Lower leg skin (tissue), 4 donors: ENCODE measurements at regions not wholly inside any gene's neighbourhood (a gene's known extent, or its start where the extent isn't known, plus 50 kb on each side); places are given as distances from the start of the nearest gene placed in this dataset.

Experiments
- DNase-seq, 2 donors: peaks; one replicate each; pipeline ENCODE4 v3.0.0-alpha.2; 2019; ENCODE audit warnings: low spot score in 2 of 2
- H3K4me3 ChIP-seq: fragments of 200-600 bp; sonication (generic); 2 replicates; pipeline ENCODE4 v1.5.1; 2017; ENCODE audit warnings: mild to moderate bottlenecking, low read depth; ENCODE audit not compliant: poor library complexity, severe bottlenecking
- POLR2A ChIP-seq, 2 donors: fragments of 450-650 bp; IDR thresholded peaks; one replicate each; pipeline ENCODE4 v1.6.1; 2016 to 2017; ENCODE audit warnings: antibody characterized with exemption in 2 of 2, mild to moderate bottlenecking in 1 of 2, moderate library complexity in 1 of 2
- WGBS, 2 donors: methylation state at CpG; one replicate each; pipeline ENCODE4 v1.1.5; 2018; 5-methylcytosine and 5-hydroxymethylcytosine counted together
- intact Hi-C: fragments of 100-400 bp; cut with DNase I; formaldehyde crosslinking; loops from one replicate; pipeline ENCODE4 v1.15.0; 2023; ENCODE audit warnings: low total_unique reads
- TF ChIP-seq, protein P1 (sequence below), 3 donors: fragments of 450-650 bp; IDR thresholded peaks; one replicate each; pipeline ENCODE4 v1.5.1; 2016; ENCODE audit warnings: antibody characterized with exemption in 3 of 3, mild to moderate bottlenecking in 3 of 3, moderate library complexity in 2 of 3

DNA sequence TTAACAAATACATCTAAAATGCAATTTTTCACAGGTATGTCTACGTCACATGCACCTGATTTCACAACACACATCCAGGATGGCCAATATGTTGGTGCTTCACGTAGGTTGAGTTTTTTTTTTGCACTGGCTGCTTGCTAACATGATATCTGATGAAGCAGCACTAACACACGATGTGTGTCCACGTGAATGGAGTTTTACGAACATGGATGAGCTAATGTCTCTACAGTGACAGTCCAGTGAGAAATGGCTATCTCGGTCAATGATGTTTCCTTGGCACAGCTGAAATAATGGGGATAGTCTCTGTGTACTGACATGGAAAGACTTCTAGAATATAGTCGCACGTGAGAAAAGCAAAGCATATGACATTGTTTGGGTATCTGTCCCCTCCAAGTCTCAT is 563.9 kb upstream of the ADARB2 start:
- H3K4me3 ChIP-seq = no peak overlapping the region
- DNase-seq = no peak
- intact Hi-C loops = no loop called here
- 93 to 97% methylated on average over 8 of the region's 8 CpGs for WGBS, 2 donors
- TF ChIP-seq, protein P1, sequence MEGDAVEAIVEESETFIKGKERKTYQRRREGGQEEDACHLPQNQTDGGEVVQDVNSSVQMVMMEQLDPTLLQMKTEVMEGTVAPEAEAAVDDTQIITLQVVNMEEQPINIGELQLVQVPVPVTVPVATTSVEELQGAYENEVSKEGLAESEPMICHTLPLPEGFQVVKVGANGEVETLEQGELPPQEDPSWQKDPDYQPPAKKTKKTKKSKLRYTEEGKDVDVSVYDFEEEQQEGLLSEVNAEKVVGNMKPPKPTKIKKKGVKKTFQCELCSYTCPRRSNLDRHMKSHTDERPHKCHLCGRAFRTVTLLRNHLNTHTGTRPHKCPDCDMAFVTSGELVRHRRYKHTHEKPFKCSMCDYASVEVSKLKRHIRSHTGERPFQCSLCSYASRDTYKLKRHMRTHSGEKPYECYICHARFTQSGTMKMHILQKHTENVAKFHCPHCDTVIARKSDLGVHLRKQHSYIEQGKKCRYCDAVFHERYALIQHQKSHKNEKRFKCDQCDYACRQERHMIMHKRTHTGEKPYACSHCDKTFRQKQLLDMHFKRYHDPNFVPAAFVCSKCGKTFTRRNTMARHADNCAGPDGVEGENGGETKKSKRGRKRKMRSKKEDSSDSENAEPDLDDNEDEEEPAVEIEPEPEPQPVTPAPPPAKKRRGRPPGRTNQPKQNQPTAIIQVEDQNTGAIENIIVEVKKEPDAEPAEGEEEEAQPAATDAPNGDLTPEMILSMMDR (IDR thresholded peaks at IDR 0.05) = no peak
- TF ChIP-seq POLR2A (IDR thresholded peaks at IDR 0.05) = no peak

DNA sequence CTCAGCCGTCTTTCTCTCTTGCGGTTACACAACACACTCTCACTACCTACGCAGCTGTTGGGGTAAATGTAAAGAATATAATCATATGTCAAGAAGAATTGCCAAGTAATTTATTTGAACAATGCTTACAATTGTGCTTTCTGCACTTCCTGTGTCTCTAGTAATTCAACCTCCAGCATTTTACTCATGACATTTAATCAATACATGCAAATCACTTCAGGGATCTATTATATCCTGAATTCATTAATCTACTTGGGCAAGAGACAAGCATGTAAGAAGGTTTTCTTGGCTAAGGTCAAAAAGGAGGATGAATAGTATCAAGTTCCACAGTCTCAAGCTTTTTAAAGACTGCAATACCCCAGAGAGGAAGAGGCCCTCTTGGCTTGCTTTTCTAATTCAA is 562.9 kb upstream of the ADARB2 start:
- 54 to 58% methylated on average over 3 of the region's 3 CpGs for WGBS, 2 donors
- intact Hi-C loops = no loop called here
- no peak overlapping the region for H3K4me3 ChIP-seq
- DNase-seq = no peak
- TF ChIP-seq, protein P1 (IDR thresholded peaks at IDR 0.05) = no peak
- no peak for TF ChIP-seq POLR2A (IDR thresholded peaks at IDR 0.05)

DNA sequence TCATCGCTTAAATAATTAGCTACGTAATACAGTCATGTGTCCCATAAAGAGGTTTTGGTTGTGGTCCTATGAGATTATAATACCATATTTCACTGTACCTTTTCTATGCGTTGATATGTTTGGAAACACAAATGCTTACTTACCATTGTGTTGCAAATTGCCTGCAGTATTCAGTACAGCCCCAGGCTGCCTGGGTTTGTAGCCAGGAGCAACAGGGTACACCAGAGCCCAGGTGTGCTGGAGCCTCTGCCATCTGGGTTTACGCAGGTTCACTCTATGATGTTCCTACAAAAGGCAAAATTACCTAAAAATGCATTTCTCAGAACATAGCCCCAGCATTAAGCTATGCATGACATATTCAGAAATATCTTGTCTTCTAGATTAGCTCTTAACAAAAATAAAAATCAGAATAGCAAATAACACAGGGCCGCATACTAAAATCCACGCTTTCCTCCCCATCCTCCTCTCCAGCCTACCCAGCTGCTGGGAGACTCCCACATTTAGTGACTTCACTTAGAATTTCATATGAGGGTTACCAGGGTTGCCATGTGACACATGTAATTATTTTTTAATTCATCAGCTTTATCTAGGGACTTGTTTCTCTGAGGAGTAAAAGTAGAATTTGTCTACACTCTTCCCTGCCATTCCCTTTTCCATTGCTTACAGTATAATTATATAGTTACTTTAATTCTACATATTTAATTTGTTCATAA is 559.0 kb upstream of the ADARB2 start:
- WGBS, 2 donors = 88 to 94% methylated on average over 6 of the region's 6 CpGs
- no peak overlapping the region for H3K4me3 ChIP-seq
- intact Hi-C loops = no loop called here
- no peak for DNase-seq
- no peak for TF ChIP-seq POLR2A (IDR thresholded peaks at IDR 0.05)
- TF ChIP-seq, protein P1 (IDR thresholded peaks at IDR 0.05) = no peak

DNA sequence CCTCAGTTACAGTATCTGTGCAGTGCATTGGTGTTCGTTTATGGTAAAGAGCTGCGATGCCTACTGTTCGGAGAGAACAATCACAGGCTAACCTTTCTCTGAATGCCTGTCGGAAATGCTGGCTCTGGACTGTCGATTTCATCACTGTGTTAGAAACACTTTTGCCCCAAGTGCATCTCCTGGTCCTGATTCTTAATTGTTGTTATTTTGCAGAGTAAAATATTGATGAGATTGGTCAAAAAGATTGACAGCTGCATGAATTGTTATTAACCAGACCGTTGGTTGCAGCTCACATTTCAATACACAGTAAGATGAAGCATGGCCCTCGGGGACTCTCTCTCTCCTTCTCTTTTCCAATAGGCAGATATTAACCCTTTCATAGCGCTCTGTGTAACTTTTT is 557.4 kb upstream of the ADARB2 start:
- intact Hi-C loops = no loop called here
- WGBS, 2 donors = 49 to 55% methylated on average over 8 of the region's 8 CpGs

DNA sequence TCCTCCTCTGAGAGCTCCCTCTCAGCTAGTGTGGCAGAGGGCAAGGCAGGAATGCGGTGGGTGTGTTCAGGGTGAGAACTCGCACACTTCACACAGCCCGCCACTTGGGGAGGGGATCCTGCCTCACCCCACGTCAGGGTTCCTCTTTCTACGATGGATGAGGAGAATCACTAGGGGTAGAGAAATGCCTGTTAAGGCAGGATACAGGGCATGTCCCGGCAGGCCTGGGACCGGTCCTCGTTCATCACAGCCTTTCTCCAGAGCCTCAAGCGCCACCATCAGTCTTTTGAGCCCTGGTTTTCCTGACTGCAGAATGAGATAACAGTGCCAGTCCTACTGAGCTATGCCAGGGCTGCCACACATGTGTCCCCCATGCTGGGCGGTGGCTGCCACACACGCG is 546.7 kb upstream of the ADARB2 start:
- no peak for DNase-seq
- intact Hi-C loops = no loop called here
- H3K4me3 ChIP-seq = no peak overlapping the region
- no peak for TF ChIP-seq POLR2A (IDR thresholded peaks at IDR 0.05)
- TF ChIP-seq, protein P1 (IDR thresholded peaks at IDR 0.05) = no peak
- WGBS, 2 donors = 56 to 66% methylated on average over 11 to 12 of the region's 12 CpGs

More for the DNA sequence above, 557.4 kb upstream of the ADARB2 start:
- DNase-seq = no peak
- TF ChIP-seq POLR2A (IDR thresholded peaks at IDR 0.05) = no peak
- TF ChIP-seq, protein P1 (IDR thresholded peaks at IDR 0.05) = no peak
- H3K4me3 ChIP-seq = no peak overlapping the region

DNA sequence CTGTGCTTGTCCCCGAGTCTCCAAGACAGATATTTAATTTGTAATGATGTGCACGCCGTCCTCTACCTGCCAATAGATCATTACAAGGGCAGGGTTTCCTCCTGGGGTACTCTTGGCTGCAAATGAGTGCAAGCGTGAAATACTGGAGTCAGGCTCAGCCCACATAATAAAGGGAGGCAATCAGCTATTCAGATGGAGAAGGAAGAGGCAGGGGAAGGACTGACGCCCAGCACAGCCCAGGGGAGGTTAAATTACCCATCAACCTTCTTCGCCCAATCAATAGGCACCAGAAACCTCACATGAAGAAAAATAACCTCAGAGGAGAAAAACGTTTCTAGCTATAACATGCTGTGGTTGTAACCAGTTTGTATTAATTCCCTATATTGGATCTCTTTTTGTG is 544.9 kb upstream of the ADARB2 start:
- no peak for TF ChIP-seq POLR2A (IDR thresholded peaks at IDR 0.05)
- TF ChIP-seq, protein P1 (IDR thresholded peaks at IDR 0.05) = no peak
- no peak overlapping the region for H3K4me3 ChIP-seq
- WGBS, 2 donors = 58 to 63% methylated on average over 7 of the region's 7 CpGs
- no peak for DNase-seq
- intact Hi-C loops = no loop called here
